T1000 (cell line): ENCODE measurements at regions not wholly inside any gene's neighbourhood (a gene's known extent, or its start where the extent isn't known, plus 50 kb on each side); places are given as distances from the start of the nearest gene placed in this dataset.

ENCODE experiments used
- DNase-seq: peaks from one replicate; lab custom pipeline; 2025; ENCODE audit warnings: mixed read lengths; lab: John Stamatoyannopoulos, UW

GRCh38 chr12:123041042-123041531 lies 60.6 kb downstream of the ARL6IP4 start:
- no peak for DNase-seq

GRCh38 chr12:123040106-123040505 lies 59.6 kb downstream of the ARL6IP4 start:
- DNase-seq, result no peak

GRCh38 chr12:123038966-123039365 lies 58.5 kb downstream of the ARL6IP4 start:
- DNase-seq, result no peak

GRCh38 chr12:123038486-123038885 lies 58.0 kb downstream of the ARL6IP4 start:
- no peak for DNase-seq

GRCh38 chr12:123037791-123038190 lies 57.3 kb downstream of the ARL6IP4 start:
- no peak for DNase-seq

- DNase-seq, result no peak
These were observed 56.2 kb downstream of the ARL6IP4 start for GRCh38 chr12:123036466-123037285.

- DNase-seq, result no peak
These were observed 55.4 kb downstream of the ARL6IP4 start for GRCh38 chr12:123035841-123036240.

- DNase-seq, result peak; percentile 98
These were observed 54.4 kb downstream of the ARL6IP4 start for GRCh38 chr12:123034865-123035264.

GRCh38 chr12:123034022-123034541 lies 53.6 kb downstream of the ARL6IP4 start:
- DNase-seq, result no peak

GRCh38 chr12:123033392-123034021 lies 53.0 kb downstream of the ARL6IP4 start:
- DNase-seq, result no peak

- no peak for DNase-seq
These were observed 52.4 kb downstream of the ARL6IP4 start for GRCh38 chr12:123032736-123033391.
